Suprapubic skin (tissue), 4 donors: ENCODE measurements at regions not wholly inside any gene's neighbourhood (a gene's known extent, or its start where the extent isn't known, plus 50 kb on each side); places are given as distances from the start of the nearest gene placed in this dataset.
A peak's percentile ranks its signal among the peaks of the same experiment; 100 is the strongest.
"Not testable (repeated sequence)": the region's sequence is repeated elsewhere in the genome, so short reads cannot be mapped to it uniquely, and the experiment has no call there.

ENCODE experiments used
- DNase-seq, 2 donors: peaks; one replicate each; pipeline ENCODE4 v3.0.0-alpha.2; 2019; ENCODE audit warnings: low spot score in 2 of 2
- H3K27ac ChIP-seq: fragments of 200-600 bp; sonication (generic); one replicate; pipeline ENCODE4 v1.5.1; 2019
- H3K27me3 ChIP-seq: fragments of 200-600 bp; sonication (generic); one replicate; pipeline ENCODE4 v1.5.1; 2019
- H3K36me3 ChIP-seq: fragments of 200-600 bp; sonication (generic); one replicate; pipeline ENCODE4 v1.5.1; 2019
- H3K4me1 ChIP-seq: fragments of 200-600 bp; sonication (generic); one replicate; pipeline ENCODE4 v1.5.1; 2019
- H3K4me3 ChIP-seq: fragments of 200-600 bp; sonication (generic); one replicate; pipeline ENCODE4 v1.5.1; 2019; ENCODE audit warnings: mild to moderate bottlenecking
- H3K9me3 ChIP-seq: fragments of 200-600 bp; sonication (generic); one replicate; pipeline ENCODE4 v1.5.1; 2019
- EP300 ChIP-seq: sonication (generic); formaldehyde crosslinking; IDR thresholded peaks from one replicate; pipeline ENCODE4 v1.6.1; 2017; ENCODE audit warnings: antibody characterized with exemption
- POLR2A ChIP-seq, 2 donors: fragments of 450-650 bp; IDR thresholded peaks; one replicate each; pipeline ENCODE4 v1.6.1; 2017; ENCODE audit warnings: antibody characterized with exemption in 2 of 2, mild to moderate bottlenecking in 2 of 2, moderate library complexity in 2 of 2
- POLR2AphosphoS5 ChIP-seq, 3 donors: sonication (generic); formaldehyde crosslinking; IDR thresholded peaks; one replicate each; pipeline ENCODE4 v1.6.1; 2017; ENCODE audit warnings: antibody characterized with exemption in 3 of 3
- WGBS: methylation state at CpG from one replicate; pipeline ENCODE4 v1.1.5; 2018; 5-methylcytosine and 5-hydroxymethylcytosine counted together
- TF ChIP-seq, protein P1 (sequence below), 2 donors: fragments of 200-600 bp in 1 of 2; fragments of 450-650 bp in 1 of 2; sonication (generic) in 1 of 2; IDR thresholded peaks; one replicate each; pipeline ENCODE4 v1.5.1; 2016 to 2019; ENCODE audit warnings: antibody characterized with exemption in 2 of 2, mild to moderate bottlenecking in 1 of 2, moderate library complexity in 1 of 2

DNA sequence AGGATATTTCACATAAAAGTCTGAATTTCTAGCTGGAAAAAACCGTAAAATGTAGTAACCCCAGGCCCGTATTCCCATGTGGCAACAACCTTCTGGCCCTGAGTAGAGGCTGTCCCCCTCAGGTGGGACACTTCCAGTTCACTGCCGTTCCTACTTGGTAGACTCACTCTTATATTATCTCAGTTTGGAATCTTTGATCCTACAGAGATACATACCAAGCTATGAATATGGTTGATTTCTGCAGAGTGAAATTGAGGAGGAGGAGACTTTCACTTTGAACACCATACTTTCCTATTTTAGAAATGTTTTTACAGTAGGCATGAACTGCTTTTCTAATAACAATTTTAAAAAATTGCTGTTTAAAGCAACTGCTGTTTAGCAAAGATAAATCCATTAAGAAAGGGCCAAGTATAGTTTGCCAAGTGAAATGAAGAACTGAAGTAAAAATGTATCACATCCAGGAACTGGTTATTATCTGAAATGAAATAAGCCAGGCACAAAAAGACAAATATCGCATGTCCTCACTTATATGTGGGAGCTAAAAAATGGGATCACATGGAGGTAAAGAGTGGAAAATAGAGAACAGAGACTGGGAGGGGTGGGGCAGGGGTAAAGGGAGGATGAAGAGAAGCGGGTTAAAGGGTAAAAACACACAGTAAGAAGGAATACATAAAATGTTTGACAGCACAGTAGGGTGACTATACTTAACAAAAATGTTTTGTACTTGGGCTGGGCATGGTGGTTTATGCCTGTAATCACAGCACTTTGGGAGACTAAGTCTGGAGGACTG, 92.8 kb upstream of the METAP2 start:
- 85% methylated on average over 5 of the region's 5 CpGs for WGBS
- TF ChIP-seq EP300 (no peak), POLR2AphosphoS5 (IDR thresholded peaks at IDR 0.05) (no peak), POLR2A (IDR thresholded peaks at IDR 0.05) (no peak)
- TF ChIP-seq, protein P1, sequence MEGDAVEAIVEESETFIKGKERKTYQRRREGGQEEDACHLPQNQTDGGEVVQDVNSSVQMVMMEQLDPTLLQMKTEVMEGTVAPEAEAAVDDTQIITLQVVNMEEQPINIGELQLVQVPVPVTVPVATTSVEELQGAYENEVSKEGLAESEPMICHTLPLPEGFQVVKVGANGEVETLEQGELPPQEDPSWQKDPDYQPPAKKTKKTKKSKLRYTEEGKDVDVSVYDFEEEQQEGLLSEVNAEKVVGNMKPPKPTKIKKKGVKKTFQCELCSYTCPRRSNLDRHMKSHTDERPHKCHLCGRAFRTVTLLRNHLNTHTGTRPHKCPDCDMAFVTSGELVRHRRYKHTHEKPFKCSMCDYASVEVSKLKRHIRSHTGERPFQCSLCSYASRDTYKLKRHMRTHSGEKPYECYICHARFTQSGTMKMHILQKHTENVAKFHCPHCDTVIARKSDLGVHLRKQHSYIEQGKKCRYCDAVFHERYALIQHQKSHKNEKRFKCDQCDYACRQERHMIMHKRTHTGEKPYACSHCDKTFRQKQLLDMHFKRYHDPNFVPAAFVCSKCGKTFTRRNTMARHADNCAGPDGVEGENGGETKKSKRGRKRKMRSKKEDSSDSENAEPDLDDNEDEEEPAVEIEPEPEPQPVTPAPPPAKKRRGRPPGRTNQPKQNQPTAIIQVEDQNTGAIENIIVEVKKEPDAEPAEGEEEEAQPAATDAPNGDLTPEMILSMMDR (IDR thresholded peaks at IDR 0.05): no peak
- peaks cover 15% of the 10 kb centered on the region for H3K4me1 ChIP-seq
- H3K4me3 ChIP-seq: no peak overlapping the region
- no peak for DNase-seq
- H3K27ac ChIP-seq: no peak overlapping the region
- no peaks in the 10 kb centered on the region for H3K9me3 ChIP-seq
- no peaks in the 10 kb centered on the region for H3K36me3 ChIP-seq
- H3K27me3 ChIP-seq: no peaks in the 10 kb centered on the region

DNA sequence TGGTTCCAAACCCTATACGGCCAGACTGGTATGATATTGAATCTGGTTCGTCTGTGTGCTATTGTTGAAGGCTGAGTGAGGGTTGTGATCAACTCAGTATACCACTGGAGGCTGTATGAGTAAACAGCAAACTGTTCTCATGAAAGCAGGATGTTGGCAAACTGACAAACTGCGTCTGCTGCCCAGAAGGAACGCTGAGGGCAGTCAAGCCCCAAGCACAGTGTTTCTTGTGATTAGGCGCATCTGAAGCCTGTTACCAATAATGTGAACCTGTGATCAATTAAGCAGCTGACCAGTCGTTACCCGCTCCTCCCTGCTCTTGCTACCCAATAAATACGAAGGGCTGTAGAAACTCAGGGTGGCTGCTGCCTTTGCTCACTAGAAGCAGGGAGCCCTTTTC, 90.0 kb upstream of the METAP2 start:
- H3K36me3 ChIP-seq, H3K27me3 ChIP-seq, H3K9me3 ChIP-seq: not testable (repeated sequence)
- Histone ChIP-seq H3K27ac (peak overlapping the region; percentile 70), H3K4me1 (peaks cover 15% of the 10 kb centered on the region), H3K4me3 (peak overlapping the region; percentile 19)
- WGBS: 44% methylated on average over 8 of the region's 8 CpGs
- DNase-seq: peak in 1 of 2 donors; percentile 84

DNA sequence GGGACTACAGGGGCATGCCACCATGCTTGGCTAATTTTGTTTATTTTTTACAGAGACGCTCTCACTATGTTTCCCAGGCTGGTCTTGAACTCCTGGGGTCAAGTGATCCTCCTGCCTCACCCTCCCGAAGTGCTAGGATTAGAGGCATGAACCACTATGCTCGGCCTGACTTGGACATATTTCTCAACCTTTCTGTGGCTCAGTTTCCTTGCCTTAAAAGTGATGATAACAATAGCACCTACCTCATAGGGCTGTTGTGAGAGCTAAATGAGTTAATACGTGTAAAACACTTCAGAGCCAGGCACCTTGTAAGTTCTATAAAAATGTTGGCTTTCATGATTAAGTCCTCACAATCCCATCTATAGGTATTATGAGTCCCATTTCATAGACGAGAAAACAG, 89.2 kb upstream of the METAP2 start:
- H3K4me3 ChIP-seq: peak overlapping the region; percentile 38
- 82% methylated on average over 5 of the region's 5 CpGs for WGBS
- no peak for DNase-seq

DNA sequence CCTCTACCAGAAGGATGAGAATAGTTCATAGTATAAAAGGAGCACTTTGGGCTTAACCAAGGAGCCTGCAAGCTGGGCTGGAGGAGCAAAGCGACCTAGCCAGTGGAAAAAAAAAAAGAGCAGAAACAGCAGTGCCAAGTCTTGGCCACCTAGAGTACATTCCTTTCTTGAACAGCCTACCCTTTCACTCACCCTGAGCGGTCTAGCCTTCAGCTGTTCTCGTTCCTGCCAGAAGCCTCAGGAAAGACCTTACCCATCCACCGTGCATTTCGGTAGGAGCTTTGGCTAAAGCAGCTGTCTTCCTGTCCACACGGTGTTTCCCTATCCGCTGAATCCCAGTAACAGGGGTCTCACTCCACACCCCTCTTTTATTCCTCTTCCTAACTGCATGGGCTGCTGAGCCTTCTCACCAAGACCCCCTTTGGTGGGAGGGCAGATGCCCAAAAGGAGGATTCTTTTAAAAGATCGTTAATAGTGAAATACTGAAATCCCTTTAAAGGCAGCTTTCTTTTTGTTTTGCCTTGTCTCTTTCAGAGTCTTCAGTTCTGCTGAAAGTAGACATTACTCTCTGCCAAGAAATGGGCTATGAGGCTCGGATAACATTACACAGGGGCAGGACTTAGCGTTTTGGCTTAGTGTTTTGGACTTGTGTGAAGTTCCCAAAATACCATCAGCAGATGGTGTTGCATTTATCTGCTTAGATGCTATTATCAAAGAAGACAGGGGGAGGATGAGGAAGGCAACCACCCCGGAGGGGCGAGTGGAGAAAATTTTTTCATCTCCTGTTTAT, 88.5 kb upstream of the METAP2 start:
- Histone ChIP-seq H3K36me3 (no peaks in the 10 kb centered on the region), H3K27me3 (no peaks in the 10 kb centered on the region), H3K4me3 (peak overlapping the region; percentile 38), H3K9me3 (no peaks in the 10 kb centered on the region), H3K4me1 (peaks cover 15% of the 10 kb centered on the region), H3K27ac (peak overlapping the region; percentile 70)
- DNase-seq: no peak
- WGBS: 43% methylated on average over 12 of the region's 12 CpGs
- TF ChIP-seq, protein P1 (IDR thresholded peaks at IDR 0.05): no peak
- no peak for TF ChIP-seq POLR2A (IDR thresholded peaks at IDR 0.05)
- no peak for TF ChIP-seq POLR2AphosphoS5 (IDR thresholded peaks at IDR 0.05)
- no peak for TF ChIP-seq EP300

More for the DNA sequence above, 89.2 kb upstream of the METAP2 start:
- no peaks in the 10 kb centered on the region for H3K27me3 ChIP-seq
- H3K9me3 ChIP-seq: no peaks in the 10 kb centered on the region
- peak overlapping the region; percentile 70 for H3K27ac ChIP-seq
- H3K36me3 ChIP-seq: no peaks in the 10 kb centered on the region
- H3K4me1 ChIP-seq: peaks cover 15% of the 10 kb centered on the region
- TF ChIP-seq EP300 (no peak), POLR2AphosphoS5 (IDR thresholded peaks at IDR 0.05) (no peak), POLR2A (IDR thresholded peaks at IDR 0.05) (no peak)
- TF ChIP-seq, protein P1 (IDR thresholded peaks at IDR 0.05): no peak

DNA sequence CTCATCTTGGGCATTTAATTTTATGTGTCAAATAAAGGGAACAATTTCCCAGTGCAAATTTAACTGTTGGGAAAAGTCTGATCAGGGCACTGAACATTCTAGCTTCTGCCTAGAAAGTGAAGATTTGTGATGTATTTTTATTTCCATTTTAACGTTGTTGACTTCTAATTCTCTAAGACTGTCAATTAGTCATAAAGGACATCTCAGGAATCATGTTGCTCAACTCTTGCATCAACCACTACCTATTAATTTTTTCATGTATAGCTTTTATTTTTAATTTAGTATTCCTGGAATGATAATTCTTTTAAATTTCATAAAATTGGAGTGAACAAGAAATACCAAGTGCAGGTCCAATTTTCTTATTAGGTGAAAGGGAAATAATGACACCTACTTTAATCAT, 87.9 kb upstream of the METAP2 start:
- TF ChIP-seq, protein P1 (IDR thresholded peaks at IDR 0.05): no peak
- TF ChIP-seq EP300: no peak
- TF ChIP-seq POLR2A (IDR thresholded peaks at IDR 0.05): no peak
- no peak for TF ChIP-seq POLR2AphosphoS5 (IDR thresholded peaks at IDR 0.05)
- Histone ChIP-seq H3K27ac (peak overlapping the region; percentile 70), H3K4me3 (no peak overlapping the region), H3K27me3 (no peaks in the 10 kb centered on the region), H3K4me1 (peaks cover 15% of the 10 kb centered on the region), H3K36me3 (no peaks in the 10 kb centered on the region), H3K9me3 (no peaks in the 10 kb centered on the region)
- no peak for DNase-seq
- 38% methylated on average over 1 of the region's 1 CpG for WGBS

DNA sequence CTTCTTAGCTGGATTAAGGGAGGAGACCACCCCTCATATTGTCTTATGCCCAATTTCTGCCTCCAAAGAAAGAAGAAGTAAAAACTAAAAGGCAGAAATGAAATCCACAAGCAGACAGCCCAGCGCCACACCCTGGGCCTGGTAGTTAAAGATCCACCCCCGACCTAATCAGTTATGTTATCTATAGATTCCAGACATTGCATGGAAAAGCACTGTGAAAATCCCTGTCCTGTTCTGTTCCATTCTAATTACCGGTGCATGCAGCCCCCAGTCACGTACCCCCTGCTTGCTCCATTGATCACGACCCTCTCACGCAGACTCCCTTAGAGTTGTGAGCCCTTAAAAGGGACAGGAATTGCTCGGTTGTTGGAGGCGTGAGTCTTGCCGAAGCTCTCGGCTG, 85.7 kb upstream of the METAP2 start:
- 87% methylated on average over 10 of the region's 10 CpGs for WGBS
- H3K4me1 ChIP-seq: peaks cover 15% of the 10 kb centered on the region
- not testable (repeated sequence) for DNase-seq, H3K36me3 ChIP-seq, H3K4me3 ChIP-seq, H3K9me3 ChIP-seq, H3K27me3 ChIP-seq, H3K27ac ChIP-seq
